Neural cell (in vitro differentiated cells): ENCODE measurements at regions not wholly inside any gene's neighbourhood (a gene's known extent, or its start where the extent isn't known, plus 50 kb on each side); places are given as distances from the start of the nearest gene placed in this dataset.

Source experiments
- H2AFZ ChIP-seq: fragments of 200-600, 300-800 bp; sonication (generic), shearing (Covaris generic); 2 replicates; pipeline ENCODE4 v1.6.0; 2014; ENCODE audit warnings: low read depth, mild to moderate bottlenecking, antibody characterized with exemption, low read length, moderate library complexity
- H3F3A ChIP-seq: fragments of 200-600 bp; shearing (Covaris generic); 2 replicates; pipeline ENCODE4 v1.6.1; 2016; ENCODE audit warnings: mild to moderate bottlenecking, moderate library complexity, mixed read lengths, antibody characterized with exemption, low read length; ENCODE audit not compliant: insufficient read depth, poor library complexity, severe bottlenecking
- H3K27ac ChIP-seq: fragments of 200-600, 300-800 bp; sonication (generic), shearing (Covaris generic); 2 replicates; pipeline ENCODE4 v1.5.1; 2014; ENCODE audit warnings: mild to moderate bottlenecking, low read length, moderate library complexity
- H3K27me3 ChIP-seq: fragments of 300-800, 200-600 bp; sonication (generic), shearing (Covaris generic); 2 replicates; pipeline ENCODE4 v1.6.0; 2014; ENCODE audit warnings: mild to moderate bottlenecking, low read depth, low read length, moderate library complexity; ENCODE audit not compliant: insufficient read depth
- H3K36me3 ChIP-seq: fragments of 300-800, 200-600 bp; sonication (generic), shearing (Covaris generic); 2 replicates; pipeline ENCODE4 v1.5.1; 2014; ENCODE audit warnings: mild to moderate bottlenecking, antibody characterized with exemption, low read length, moderate library complexity; ENCODE audit not compliant: insufficient read depth
- H3K4me2 ChIP-seq: fragments of 300-800, 200-600 bp; sonication (generic), shearing (Covaris generic); 2 replicates; pipeline ENCODE4 v1.6.0; 2014; ENCODE audit warnings: mild to moderate bottlenecking, low read length
- H3K4me3 ChIP-seq: fragments of 300-800, 200-600 bp; sonication (generic), shearing (Covaris generic); 2 replicates; pipeline ENCODE4 v1.5.1; 2014; ENCODE audit warnings: mild to moderate bottlenecking, low read length, moderate library complexity
- H3K79me2 ChIP-seq: fragments of 200-600 bp; shearing (Covaris generic); replicated peaks from 2 replicates; pipeline ENCODE4 v1.6.0; 2014; ENCODE audit warnings: mild to moderate bottlenecking, low read length, moderate library complexity; ENCODE audit not compliant: insufficient read depth
- H3K9ac ChIP-seq: fragments of 300-800, 200-600 bp; sonication (generic), shearing (Covaris generic); 2 replicates; pipeline ENCODE4 v1.6.1; 2016; ENCODE audit warnings: mild to moderate bottlenecking, low read length, mixed read lengths
- H3K9me2 ChIP-seq: fragments of 200-600 bp; shearing (Covaris generic); 2 replicates; pipeline ENCODE4 v1.6.1; 2016; ENCODE audit warnings: mild to moderate bottlenecking, low read length, mixed read lengths; ENCODE audit not compliant: insufficient read depth
- H3K9me3 ChIP-seq: fragments of 200-600, 300-800 bp; sonication (generic), shearing (Covaris generic); 2 replicates; pipeline ENCODE4 v1.6.1; 2016; ENCODE audit warnings: mild to moderate bottlenecking, mixed run types, low read length, moderate library complexity, mixed read lengths
- H4K20me1 ChIP-seq: fragments of 200-600 bp; shearing (Covaris generic); 2 replicates; pipeline ENCODE4 v1.6.1; 2016; ENCODE audit warnings: mild to moderate bottlenecking, mixed run types; ENCODE audit not compliant: insufficient read depth
- EP300 ChIP-seq: fragments of 450-650 bp; conservative IDR thresholded peaks from 2 replicates; pipeline ENCODE4 v1.6.1; 2014; ENCODE audit warnings: antibody characterized with exemption, mild to moderate bottlenecking, moderate library complexity; ENCODE audit not compliant: poor library complexity, severe bottlenecking
- EZH2 ChIP-seq: fragments of 200-600, 300-800 bp; shearing (Covaris generic), sonication (generic); IDR thresholded peaks from 2 replicates; pipeline ENCODE4 v1.6.1; 2014; ENCODE audit warnings: antibody characterized with exemption, low read length, borderline replicate concordance, mild to moderate bottlenecking; ENCODE audit not compliant: insufficient read depth, poor library complexity, severe bottlenecking
- MXI1 ChIP-seq: fragments of 450-650 bp; conservative IDR thresholded peaks from 2 replicates; pipeline ENCODE4 v1.6.1; 2014; ENCODE audit warnings: antibody characterized with exemption, mild to moderate bottlenecking; ENCODE audit not compliant: poor library complexity, severe bottlenecking
- POLR2AphosphoS5 ChIP-seq: IDR thresholded peaks from 2 replicates; pipeline ENCODE4 v1.6.1; 2012
- RAD21 ChIP-seq: fragments of 450-650 bp; conservative IDR thresholded peaks from 2 replicates; pipeline ENCODE4 v1.6.1; 2014; ENCODE audit warnings: antibody characterized with exemption, mild to moderate bottlenecking, moderate library complexity
- SMC3 ChIP-seq: fragments of 450-650 bp; conservative IDR thresholded peaks from 2 replicates; pipeline ENCODE4 v1.6.1; 2014; ENCODE audit warnings: antibody characterized with exemption, mild to moderate bottlenecking, moderate library complexity; ENCODE audit not compliant: poor library complexity
- TAF1 ChIP-seq: IDR thresholded peaks from 2 replicates; pipeline ENCODE4 v1.6.1; 2012; ENCODE audit warnings: low read depth
- TF ChIP-seq, protein P1 (sequence below): IDR thresholded peaks from 2 replicates; pipeline ENCODE4 v1.6.1; 2012; ENCODE audit warnings: borderline replicate concordance

DNA sequence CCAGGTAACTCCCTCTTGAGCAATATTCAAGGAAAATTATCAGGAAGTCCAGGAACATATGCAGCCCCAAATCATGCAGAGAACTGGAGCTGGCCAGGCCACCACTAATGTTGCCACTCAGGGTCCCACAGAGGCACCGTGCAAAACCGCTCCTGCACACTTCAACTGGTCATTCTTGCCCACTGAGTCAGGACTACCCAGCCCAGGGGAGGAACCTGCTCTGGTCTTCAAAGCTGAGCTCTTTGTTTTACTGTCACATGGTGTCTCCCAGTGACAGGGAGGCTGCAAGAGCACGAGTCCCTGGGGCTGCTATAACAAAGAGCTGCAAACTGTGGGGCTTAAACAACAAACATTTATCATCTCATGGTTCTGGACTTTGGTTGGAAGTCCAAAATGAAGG, 336.0 kb upstream of the PRDM1 start:
- H3K79me2 ChIP-seq: no peaks in the 10 kb centered on the region
- H3F3A ChIP-seq: no peaks in the 10 kb centered on the region
- H3K27ac ChIP-seq: no peak overlapping the region
- H3K4me3 ChIP-seq: no peak overlapping the region
- TF ChIP-seq POLR2AphosphoS5 (no peak), EP300 (no peak), EZH2 (no peak), TAF1 (no peak)
- no peaks in the 10 kb centered on the region for H3K36me3 ChIP-seq
- no peaks in the 10 kb centered on the region for H3K9me2 ChIP-seq
- H2AFZ ChIP-seq: no peak overlapping the region
- no peak overlapping the region for H3K4me2 ChIP-seq
- H3K9me3 ChIP-seq: no peaks in the 10 kb centered on the region
- H4K20me1 ChIP-seq: no peaks in the 10 kb centered on the region
- H3K9ac ChIP-seq: no peak overlapping the region
- no peaks in the 10 kb centered on the region for H3K27me3 ChIP-seq

DNA sequence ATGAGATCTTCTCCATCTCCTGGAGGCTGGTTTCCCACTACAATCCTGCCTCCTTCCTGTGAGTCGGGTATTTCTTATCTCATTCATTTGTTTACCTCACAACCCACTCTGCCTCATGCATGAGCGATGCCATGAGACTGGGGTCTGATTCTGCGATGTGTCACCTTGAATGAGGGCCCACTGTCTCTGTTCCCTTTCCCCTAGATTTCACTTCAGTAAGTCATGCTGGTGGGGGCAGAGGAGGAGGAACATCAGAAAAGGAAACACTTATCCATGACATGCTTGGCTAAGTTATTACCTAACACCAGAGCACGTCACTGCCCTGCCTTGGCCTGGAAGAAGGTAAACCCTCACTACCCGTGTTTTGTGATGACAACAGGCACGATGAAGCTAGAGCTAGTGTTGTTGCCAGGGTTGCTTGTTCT, 337.4 kb upstream of the PRDM1 start:
- no peaks in the 10 kb centered on the region for H3K36me3 ChIP-seq
- H3F3A ChIP-seq: no peaks in the 10 kb centered on the region
- H3K79me2 ChIP-seq: no peaks in the 10 kb centered on the region
- no peak overlapping the region for H3K27ac ChIP-seq
- no peaks in the 10 kb centered on the region for H3K9me3 ChIP-seq
- H3K4me2 ChIP-seq: no peak overlapping the region
- H2AFZ ChIP-seq: no peak overlapping the region
- H3K27me3 ChIP-seq: no peaks in the 10 kb centered on the region
- no peaks in the 10 kb centered on the region for H3K9me2 ChIP-seq
- no peak overlapping the region for H3K9ac ChIP-seq
- TF ChIP-seq, protein P1, sequence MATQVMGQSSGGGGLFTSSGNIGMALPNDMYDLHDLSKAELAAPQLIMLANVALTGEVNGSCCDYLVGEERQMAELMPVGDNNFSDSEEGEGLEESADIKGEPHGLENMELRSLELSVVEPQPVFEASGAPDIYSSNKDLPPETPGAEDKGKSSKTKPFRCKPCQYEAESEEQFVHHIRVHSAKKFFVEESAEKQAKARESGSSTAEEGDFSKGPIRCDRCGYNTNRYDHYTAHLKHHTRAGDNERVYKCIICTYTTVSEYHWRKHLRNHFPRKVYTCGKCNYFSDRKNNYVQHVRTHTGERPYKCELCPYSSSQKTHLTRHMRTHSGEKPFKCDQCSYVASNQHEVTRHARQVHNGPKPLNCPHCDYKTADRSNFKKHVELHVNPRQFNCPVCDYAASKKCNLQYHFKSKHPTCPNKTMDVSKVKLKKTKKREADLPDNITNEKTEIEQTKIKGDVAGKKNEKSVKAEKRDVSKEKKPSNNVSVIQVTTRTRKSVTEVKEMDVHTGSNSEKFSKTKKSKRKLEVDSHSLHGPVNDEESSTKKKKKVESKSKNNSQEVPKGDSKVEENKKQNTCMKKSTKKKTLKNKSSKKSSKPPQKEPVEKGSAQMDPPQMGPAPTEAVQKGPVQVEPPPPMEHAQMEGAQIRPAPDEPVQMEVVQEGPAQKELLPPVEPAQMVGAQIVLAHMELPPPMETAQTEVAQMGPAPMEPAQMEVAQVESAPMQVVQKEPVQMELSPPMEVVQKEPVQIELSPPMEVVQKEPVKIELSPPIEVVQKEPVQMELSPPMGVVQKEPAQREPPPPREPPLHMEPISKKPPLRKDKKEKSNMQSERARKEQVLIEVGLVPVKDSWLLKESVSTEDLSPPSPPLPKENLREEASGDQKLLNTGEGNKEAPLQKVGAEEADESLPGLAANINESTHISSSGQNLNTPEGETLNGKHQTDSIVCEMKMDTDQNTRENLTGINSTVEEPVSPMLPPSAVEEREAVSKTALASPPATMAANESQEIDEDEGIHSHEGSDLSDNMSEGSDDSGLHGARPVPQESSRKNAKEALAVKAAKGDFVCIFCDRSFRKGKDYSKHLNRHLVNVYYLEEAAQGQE: no peak
- TF ChIP-seq RAD21 (no peak), EP300 (no peak)
- H4K20me1 ChIP-seq: no peaks in the 10 kb centered on the region
- no peak overlapping the region for H3K4me3 ChIP-seq

DNA sequence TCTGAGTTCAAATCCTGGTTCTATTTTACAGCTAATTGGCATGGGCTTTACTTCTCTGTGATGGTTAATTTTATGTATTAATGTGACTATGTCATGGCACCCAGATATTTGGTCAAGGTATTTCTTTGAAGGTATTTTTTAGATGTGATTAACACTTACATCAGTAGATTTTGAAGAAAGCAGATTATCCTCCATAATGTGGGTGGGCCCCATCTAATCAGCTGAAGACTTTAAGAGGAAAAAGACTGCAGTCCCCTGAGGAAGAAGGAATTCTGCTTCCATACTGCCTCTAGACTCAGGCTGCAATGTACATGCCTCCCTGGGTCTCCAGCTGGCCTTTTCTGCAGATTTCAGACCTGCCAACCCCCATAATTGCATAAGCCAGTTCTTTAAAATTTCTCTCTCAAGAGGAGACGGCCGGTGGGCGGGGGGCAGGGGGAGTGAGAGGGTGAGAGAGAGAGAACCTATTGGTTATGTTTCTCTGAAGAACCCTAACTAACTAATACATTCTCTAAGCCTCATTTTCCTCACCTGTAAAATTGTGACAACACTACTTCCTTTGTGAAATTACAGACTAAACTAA, 338.2 kb upstream of the PRDM1 start:
- Histone ChIP-seq H3K27me3 (no peaks in the 10 kb centered on the region), H3K36me3 (no peaks in the 10 kb centered on the region), H3K9me2 (no peaks in the 10 kb centered on the region), H3K79me2 (no peaks in the 10 kb centered on the region), H4K20me1 (no peaks in the 10 kb centered on the region), H3K27ac (no peak overlapping the region), H3F3A (no peaks in the 10 kb centered on the region), H3K9me3 (no peaks in the 10 kb centered on the region), H3K9ac (no peak overlapping the region), H2AFZ (no peak overlapping the region), H3K4me3 (no peak overlapping the region), H3K4me2 (no peak overlapping the region)
- no peak for TF ChIP-seq TAF1
- TF ChIP-seq EP300: no peak
- TF ChIP-seq, protein P1: no peak
- no peak for TF ChIP-seq EZH2
- TF ChIP-seq SMC3: no peak
- no peak for TF ChIP-seq MXI1
- no peak for TF ChIP-seq POLR2AphosphoS5
